Endothelial cell of umbilical vein (primary cell): ENCODE measurements at regions not wholly inside any gene's neighbourhood (a gene's known extent, or its start where the extent isn't known, plus 50 kb on each side); places are given as distances from the start of the nearest gene placed in this dataset.
"Not testable (repeated sequence)": the region's sequence is repeated elsewhere in the genome, so short reads cannot be mapped to it uniquely, and the experiment has no call there.

Source experiments
- BruUV-seq: library from RNA; stranded (reverse); fragments of 400-500 nt; replicated peaks from 2 replicates; lab custom pipeline; 2021; lab: Mats Ljungman, UMichigan
- CTCF ChIA-PET: fragments of 300-600, 350-600 bp; sonication (Branson Sonifier 250); formaldehyde crosslinking; loops from one replicate; lab custom pipeline; 2021; ENCODE audit warnings: antibody characterized with exemption, inconsistent platforms; lab: Charles Lee
- POLR2A ChIA-PET: fragments of 300-600, 350-600 bp; sonication (Branson Sonifier 250); formaldehyde crosslinking; loops from one replicate; lab custom pipeline; 2021; ENCODE audit warnings: antibody characterized with exemption, inconsistent platforms; lab: Charles Lee
- DNase-seq: peaks from one replicate; pipeline ENCODE4 v3.0.0-alpha.2; 2011; ENCODE audit warnings: low read depth, low spot score
- FAIRE-seq: peaks from 2 replicates; lab custom pipeline; 2011; peaks lifted over from hg19 to GRCh38; lab: Jason Lieb, UNC
- H2AFZ ChIP-seq: 2 replicates; pipeline ENCODE4 v1.6.0; 2012; ENCODE audit warnings: low read depth, low read length, control low read depth, inconsistent platforms
- H3K27ac ChIP-seq: 2 replicates; pipeline ENCODE4 v1.5.1; 2011; ENCODE audit warnings: low read depth, mild to moderate bottlenecking, control low read depth, low read length, moderate library complexity; ENCODE audit not compliant: insufficient read depth
- H3K27me3 ChIP-seq, 2 experiments: 2 replicates each; pipeline versions ENCODE4 v1.6.0 to v1.6.1; 2011; ENCODE audit warnings: low read length in 2 of 2, mixed read lengths in 1 of 2; ENCODE audit not compliant: control insufficient read depth in 2 of 2, insufficient read depth in 2 of 2
- H3K36me3 ChIP-seq, 2 experiments: 2 replicates in 1 of 2; 3 replicates in 1 of 2; pipeline ENCODE4 v1.5.1; 2011; ENCODE audit warnings: low read length in 2 of 2, mild to moderate bottlenecking in 1 of 2, moderate library complexity in 1 of 2; ENCODE audit not compliant: control insufficient read depth in 2 of 2, insufficient read depth in 2 of 2; ENCODE audit errors: extremely low read depth in 1 of 2
- H3K4me1 ChIP-seq: 3 replicates; pipeline ENCODE4 v1.5.1; 2011; ENCODE audit warnings: mild to moderate bottlenecking, low read length; ENCODE audit not compliant: control insufficient read depth, insufficient read depth; ENCODE audit errors: extremely low read depth
- H3K4me2 ChIP-seq: 2 replicates; pipeline ENCODE4 v1.6.1; 2011; ENCODE audit warnings: low read length, control low read depth, mixed read lengths; ENCODE audit not compliant: insufficient read depth
- H3K4me3 ChIP-seq, 3 experiments: fragments of 200-600 bp in 1 of 3; sonication (generic), shearing (Covaris generic) in 1 of 3; replicated peaks in 1 of 3; 2 replicates each; pipeline ENCODE4 v1.5.1; 2011 to 2016; ENCODE audit warnings: control low read depth in 3 of 3, low read length in 3 of 3, mild to moderate bottlenecking in 2 of 3, inconsistent platforms in 1 of 3, low read depth in 1 of 3, moderate library complexity in 1 of 3; ENCODE audit not compliant: insufficient read depth in 1 of 3
- H3K79me2 ChIP-seq: 2 replicates; pipeline ENCODE4 v1.6.0; 2012; ENCODE audit warnings: low read length, inconsistent platforms; ENCODE audit not compliant: control insufficient read depth, insufficient read depth
- H3K9ac ChIP-seq: replicated peaks from 2 replicates; pipeline ENCODE3; 2011; ENCODE audit warnings: low read length, control low read depth; ENCODE audit not compliant: insufficient read depth; ENCODE audit errors: extremely low read depth
- H3K9me1 ChIP-seq: replicated peaks from 3 replicates; pipeline ENCODE4 v1.6.0; 2011; ENCODE audit warnings: mild to moderate bottlenecking, low read length; ENCODE audit not compliant: control insufficient read depth, insufficient read depth; ENCODE audit errors: extremely low read depth
- H3K9me3 ChIP-seq: replicated peaks from 2 replicates; pipeline ENCODE4 v1.5.1; 2012; ENCODE audit warnings: low read length, inconsistent platforms; ENCODE audit not compliant: control insufficient read depth, insufficient read depth
- H4K20me1 ChIP-seq: replicated peaks from 2 replicates; pipeline ENCODE3; 2011; ENCODE audit warnings: mild to moderate bottlenecking, low read length; ENCODE audit not compliant: control insufficient read depth, insufficient read depth; ENCODE audit errors: extremely low read depth
- CTCF ChIP-seq, 2 donors: IDR thresholded peaks; 1 replicate in 1 of 2; 2 replicates in 1 of 2; pipeline ENCODE4 v1.5.1; 2011; ENCODE audit warnings: low read length in 2 of 2, mild to moderate bottlenecking in 2 of 2, moderate library complexity in 2 of 2, control low read depth in 1 of 2, inconsistent platforms in 1 of 2, low read depth in 1 of 2; ENCODE audit not compliant: insufficient read depth in 1 of 2; ENCODE audit errors: extremely low read depth in 1 of 2
- EZH2 ChIP-seq: IDR thresholded peaks from 2 replicates; pipeline ENCODE4 v1.6.1; 2012; ENCODE audit warnings: borderline replicate concordance, low read depth, mild to moderate bottlenecking, moderate library complexity, low read length, inconsistent platforms; ENCODE audit not compliant: severe bottlenecking
- FOS ChIP-seq: IDR thresholded peaks from 2 replicates; pipeline ENCODE4 v1.6.1; 2011; ENCODE audit warnings: mild to moderate bottlenecking, low read length, moderate library complexity, borderline replicate concordance; ENCODE audit not compliant: insufficient read depth
- GATA2 ChIP-seq: IDR thresholded peaks from 2 replicates; pipeline ENCODE4 v1.7.0; 2011; ENCODE audit warnings: low read depth, mild to moderate bottlenecking, moderate library complexity, mixed read lengths, low read length; ENCODE audit not compliant: insufficient read length, insufficient read depth
- JUN ChIP-seq: IDR thresholded peaks from 2 replicates; pipeline ENCODE4 v1.6.1; 2011; ENCODE audit warnings: borderline replicate concordance, low read depth; ENCODE audit not compliant: insufficient read length, insufficient read depth
- MAX ChIP-seq: IDR thresholded peaks from 2 replicates; pipeline ENCODE4 v1.6.1; 2011; ENCODE audit not compliant: insufficient read depth, insufficient read length
- MYC ChIP-seq: IDR thresholded peaks from one replicate; pipeline ENCODE4 v1.6.1; 2011; ENCODE audit warnings: mild to moderate bottlenecking, low read depth, low read length
- POLR2A ChIP-seq: IDR thresholded peaks from 2 replicates; pipeline ENCODE4 v1.6.1; 2012; ENCODE audit warnings: low read depth, mild to moderate bottlenecking, control low read depth, low read length
- POLR2AphosphoS5 ChIP-seq: IDR thresholded peaks from 2 replicates; pipeline ENCODE4 v1.6.1; 2012; ENCODE audit warnings: low read depth, mild to moderate bottlenecking, control low read depth, low read length, moderate library complexity; ENCODE audit not compliant: insufficient read depth
- dilution Hi-C: fragments of 300-500 bp; cut with MboI; formaldehyde crosslinking; loops from one replicate; pipeline ENCODE4 v1.15.0; 2019; ENCODE audit warnings: low sequenced_read_pairs; ENCODE audit not compliant: extremely low pct_ligation_motif_present
- intact Hi-C: fragments of 100-400 bp; cut with micrococcal nuclease; formaldehyde crosslinking; loops from one replicate; pipeline ENCODE4 v1.10.0; 2022

DNA sequence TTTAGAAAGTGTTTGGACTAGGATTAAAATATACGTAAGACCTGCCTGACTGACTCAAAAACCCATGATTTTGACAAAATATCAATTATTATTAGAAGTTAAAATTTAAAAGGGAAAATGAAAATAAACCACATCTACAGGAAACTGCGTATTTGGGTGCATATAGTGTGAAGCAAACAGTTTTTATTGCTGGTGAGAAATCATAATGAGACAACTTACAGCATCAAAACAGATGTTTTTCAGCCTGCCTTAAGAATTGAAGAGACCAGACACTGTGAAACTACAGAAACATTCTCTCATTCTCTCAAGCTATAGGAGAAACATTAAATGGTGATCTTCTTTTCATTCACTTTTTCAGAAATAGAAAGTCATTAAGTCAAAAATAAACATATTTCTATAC lies 62.9 kb downstream of the RAD51AP2 start:
- no peaks in the 10 kb centered on the region for H3K79me2 ChIP-seq
- dilution Hi-C loops (no loop called here), intact Hi-C loops (no loop called here)
- no peak overlapping the region for H2AFZ ChIP-seq
- H4K20me1 ChIP-seq: no peaks in the 10 kb centered on the region
- no peaks in the 10 kb centered on the region for H3K27me3 ChIP-seq
- H3K27ac ChIP-seq: no peak overlapping the region
- H3K4me1 ChIP-seq: no peaks in the 10 kb centered on the region
- no peaks in the 10 kb centered on the region for H3K36me3 ChIP-seq
- no peaks in the 10 kb centered on the region for H3K9me1 ChIP-seq
- no peak overlapping the region for H3K9ac ChIP-seq
- no peak overlapping the region for H3K4me3 ChIP-seq
- FAIRE-seq (no peak), DNase-seq (no peak)
- no peak overlapping the region for H3K4me2 ChIP-seq
- no TSS peak for BruUV-seq
- ChIA-PET POLR2A (no interaction called here), CTCF (no interaction called here)
- no peaks in the 10 kb centered on the region for H3K9me3 ChIP-seq
- TF ChIP-seq JUN: no peak
- no peak for TF ChIP-seq POLR2A
- TF ChIP-seq MYC: no peak
- TF ChIP-seq CTCF (IDR thresholded peaks at IDR 0.05; ENCODE audit: extremely low read depth in 1 of 2, insufficient read depth in 1 of 2, low read depth in 1 of 2, low read length in 2 of 2): no peak
- TF ChIP-seq FOS: no peak
- no peak for TF ChIP-seq POLR2AphosphoS5
- TF ChIP-seq EZH2: no peak
- no peak for TF ChIP-seq GATA2
- TF ChIP-seq MAX: no peak

DNA sequence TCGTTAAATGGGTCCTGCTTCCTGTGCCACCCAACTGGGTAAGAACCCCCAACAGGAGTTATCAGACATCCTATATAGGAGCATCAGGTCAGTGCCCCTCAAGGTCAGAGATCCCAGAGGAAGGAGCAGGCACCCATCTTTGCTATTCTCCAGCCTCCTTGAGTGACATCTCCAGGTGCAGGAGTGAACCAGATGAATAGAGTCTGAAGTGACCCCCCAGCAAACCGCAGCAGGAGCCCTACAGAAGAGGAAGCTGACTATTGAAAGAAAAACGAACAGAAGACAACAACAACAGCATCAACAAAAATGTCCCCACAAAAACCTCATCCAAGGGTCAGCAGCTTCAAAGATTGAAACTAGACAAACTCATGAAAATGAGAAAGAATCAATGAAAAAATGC lies 72.0 kb downstream of the RAD51AP2 start:
- H3K9me1 ChIP-seq, DNase-seq, BruUV-seq, H3K79me2 ChIP-seq, H3K4me3 ChIP-seq, H3K9ac ChIP-seq, H3K4me2 ChIP-seq, H3K36me3 ChIP-seq, H3K4me1 ChIP-seq, intact Hi-C loops, dilution Hi-C loops, H3K27me3 ChIP-seq, H2AFZ ChIP-seq, FAIRE-seq, H4K20me1 ChIP-seq, H3K27ac ChIP-seq, H3K9me3 ChIP-seq, CTCF ChIA-PET, POLR2A ChIA-PET: not testable (repeated sequence)
